Inflammatory macrophage (primary cell): ENCODE measurements at regions not wholly inside any gene's neighbourhood (a gene's known extent, or its start where the extent isn't known, plus 50 kb on each side); places are given as distances from the start of the nearest gene placed in this dataset.

Experiments
- DNase-seq, 2 donors: peaks; one replicate each; pipeline ENCODE4 v3.0.0-alpha.2; 2020 to 2022

DNA sequence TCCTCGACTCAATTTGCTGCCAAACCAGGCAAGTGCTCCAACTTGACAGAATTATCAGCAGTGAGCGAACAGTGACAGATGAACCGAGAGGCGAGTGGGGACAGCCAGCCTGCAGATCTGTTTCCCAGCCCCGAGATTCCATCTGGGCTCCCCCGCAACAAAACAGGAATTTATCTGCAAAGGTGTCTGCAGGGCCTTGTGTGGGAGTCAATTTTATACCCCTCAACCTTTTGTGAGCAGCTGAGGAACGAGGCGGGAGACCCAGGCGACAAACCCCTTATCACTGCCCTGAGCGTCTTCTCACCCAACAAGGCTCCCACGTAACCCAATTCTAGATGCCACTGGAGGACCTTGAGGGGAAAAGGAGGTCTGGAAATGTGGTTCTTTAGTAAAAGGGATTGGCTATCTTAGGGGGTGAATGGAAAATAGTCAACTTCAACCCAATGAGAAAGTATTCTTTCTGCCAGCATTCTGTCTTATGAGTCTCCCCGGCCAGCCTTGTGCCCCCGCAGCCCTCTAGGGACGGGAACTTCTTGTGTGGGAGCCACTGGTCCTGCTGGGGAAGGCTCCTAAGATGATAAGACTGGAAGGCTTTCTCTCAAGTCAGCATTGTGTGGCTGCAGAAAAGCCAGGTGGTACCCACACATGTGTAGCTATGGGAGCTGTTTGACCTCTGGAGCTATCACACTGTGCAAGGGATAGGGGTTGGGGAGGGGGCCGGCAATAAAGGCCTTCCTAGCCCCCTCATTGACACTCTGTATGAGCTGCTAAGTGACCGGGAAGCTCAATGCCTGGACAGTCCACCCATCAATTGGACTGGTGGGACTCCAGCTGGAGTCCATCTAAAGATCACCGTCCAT, 527.9 kb downstream of the SHQ1 start:
- no peak for DNase-seq

DNA sequence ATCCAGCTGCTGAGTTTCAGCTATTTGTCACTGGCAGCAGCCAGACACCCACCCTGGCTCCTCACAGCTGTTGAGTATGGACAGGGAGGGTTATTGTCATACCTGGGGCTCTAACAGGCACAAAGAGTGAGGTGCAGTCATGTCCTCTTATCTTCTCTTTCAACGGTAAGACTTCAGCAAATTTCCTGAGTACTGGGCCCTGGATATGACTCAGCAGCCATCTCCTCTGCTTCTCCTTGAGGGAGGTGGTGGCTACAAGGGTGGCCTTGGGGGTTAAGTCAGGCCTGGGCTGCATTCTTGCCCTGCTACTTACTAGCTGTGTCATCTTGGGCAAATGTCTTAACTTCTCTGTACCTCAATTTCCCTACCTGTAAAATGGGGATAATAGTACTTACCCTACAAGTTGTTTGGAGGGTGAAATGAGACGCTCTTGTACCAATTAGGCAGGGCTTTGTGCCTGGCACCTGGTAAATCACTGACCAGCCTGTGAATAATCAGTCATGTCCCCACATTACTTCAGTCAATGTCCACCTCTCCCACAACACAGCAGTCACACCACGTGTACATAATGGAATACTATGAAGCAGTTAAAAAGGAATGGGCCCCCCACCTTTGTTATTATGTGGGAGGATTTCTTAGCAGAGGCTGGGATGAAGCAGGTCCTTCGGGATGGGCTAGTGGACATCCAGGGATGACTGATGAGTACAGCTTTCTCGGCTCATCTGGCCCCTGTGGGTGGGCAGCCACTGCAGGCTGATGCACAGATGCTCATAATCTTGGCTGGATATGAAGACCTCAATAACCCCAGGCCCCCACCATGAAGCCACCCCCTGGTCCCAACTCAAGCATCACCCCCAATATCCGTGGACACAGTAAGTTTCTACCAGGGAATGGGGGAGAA, 528.8 kb downstream of the SHQ1 start:
- DNase-seq = no peak

DNA sequence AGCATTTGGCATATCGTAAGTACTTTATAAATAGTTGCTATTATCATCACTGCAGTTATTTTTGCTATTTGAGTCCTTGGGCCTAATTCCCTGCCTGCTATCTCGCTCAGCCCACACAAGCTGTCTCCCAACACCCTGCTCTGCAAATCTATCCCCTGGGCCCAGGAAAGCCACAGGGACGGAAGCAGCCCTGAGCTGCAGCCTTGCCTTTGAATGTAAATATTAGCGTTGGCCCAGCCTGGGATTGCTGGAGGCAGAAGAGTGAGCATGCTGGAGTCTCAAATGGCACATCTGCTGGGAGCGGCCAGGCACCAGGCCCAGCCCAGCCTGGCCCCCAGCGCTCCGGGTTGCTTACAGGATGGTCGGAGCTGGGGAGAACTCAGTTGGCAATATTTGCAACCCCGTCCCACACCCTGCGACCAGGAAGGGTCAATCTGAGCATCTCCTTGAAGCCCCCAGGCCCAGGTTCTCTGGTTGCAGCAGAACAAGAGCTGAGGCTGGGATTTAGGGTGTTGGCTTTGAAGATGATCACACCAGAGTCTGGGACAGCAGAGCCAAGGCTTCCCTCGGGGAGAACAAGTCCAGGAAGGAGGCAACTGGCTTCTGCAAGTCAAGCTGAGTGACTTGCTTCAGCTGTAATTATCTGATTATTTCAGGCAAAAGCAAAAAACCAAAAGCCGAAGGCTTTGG, 529.6 kb downstream of the SHQ1 start:
- no peak for DNase-seq

DNA sequence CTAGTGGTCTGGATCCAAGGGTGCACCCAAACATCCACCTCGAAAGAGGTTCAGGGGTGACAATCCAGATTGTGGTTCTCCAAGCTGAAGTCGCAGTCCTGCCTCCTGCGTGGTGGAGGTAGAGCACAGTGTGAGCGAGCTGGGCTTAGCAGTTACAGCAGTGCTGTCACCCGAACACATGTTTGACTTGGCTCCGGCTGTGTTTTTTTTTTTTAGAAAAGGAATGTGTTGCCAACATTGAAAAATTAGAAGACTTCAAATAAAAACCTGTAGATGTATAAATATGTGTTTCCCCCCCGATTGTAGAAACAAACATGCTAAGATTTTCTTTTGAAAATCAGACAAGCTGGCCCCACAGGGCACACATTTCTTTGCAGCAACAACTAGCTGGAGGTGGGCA, 530.8 kb downstream of the SHQ1 start:
- DNase-seq = no peak

DNA sequence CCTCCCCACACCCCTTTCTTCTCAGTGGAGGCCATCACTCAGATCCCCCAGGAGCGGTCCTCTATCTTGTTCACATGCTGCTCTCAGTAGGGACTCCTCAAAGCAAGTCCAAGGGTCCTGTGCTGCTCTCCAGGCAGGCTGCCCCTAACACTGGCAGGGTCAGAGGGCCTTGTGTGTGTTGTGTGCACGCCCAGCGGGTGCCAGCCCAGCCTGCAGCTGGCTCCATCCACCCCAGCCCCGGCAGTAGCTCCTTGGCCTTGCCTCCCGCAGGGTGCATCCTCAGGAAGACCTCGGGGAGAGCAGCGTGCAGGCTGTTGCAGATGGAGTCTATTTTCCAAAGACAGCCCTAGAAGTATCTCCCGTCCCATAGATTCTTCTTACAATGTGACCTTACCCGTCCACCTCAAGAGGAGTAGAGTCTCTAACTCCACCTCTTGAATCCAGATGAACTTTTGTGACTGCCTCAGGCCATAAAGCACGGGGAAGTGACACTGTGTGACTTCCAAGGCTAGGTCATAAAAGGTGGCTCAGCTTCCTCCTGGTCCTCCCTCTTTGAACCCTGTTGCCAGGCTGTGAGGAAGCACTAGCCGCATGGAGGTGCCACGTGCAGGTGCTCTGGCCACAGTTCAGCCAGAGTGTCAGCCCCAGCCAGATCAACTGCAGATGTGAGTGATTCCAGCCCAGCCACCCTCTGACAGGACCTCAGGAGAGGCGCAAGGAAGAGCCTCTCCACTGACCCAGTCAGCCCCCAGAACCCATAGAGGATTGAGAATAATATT, 531.6 kb downstream of the SHQ1 start:
- DNase-seq = no peak

DNA sequence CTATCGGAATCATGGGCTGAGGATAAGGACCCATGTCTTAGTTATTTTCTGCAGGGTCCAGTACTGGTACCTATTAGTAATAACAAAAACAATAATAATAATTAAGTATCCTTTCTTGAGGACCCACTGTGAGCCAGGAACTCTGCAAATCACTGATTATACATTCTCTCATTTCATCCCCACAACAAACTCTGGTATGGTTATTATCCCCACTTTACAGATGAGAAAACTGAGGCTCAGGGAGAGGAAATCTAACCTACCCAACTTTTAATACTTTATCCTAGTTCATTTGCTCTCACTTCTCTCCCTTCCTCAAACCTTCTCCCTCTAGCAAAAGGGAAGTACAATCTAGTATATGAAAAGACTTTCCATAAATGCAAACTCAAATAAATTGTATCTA, 528.4 kb upstream of the PROK2 start:
- DNase-seq = no peak

DNA sequence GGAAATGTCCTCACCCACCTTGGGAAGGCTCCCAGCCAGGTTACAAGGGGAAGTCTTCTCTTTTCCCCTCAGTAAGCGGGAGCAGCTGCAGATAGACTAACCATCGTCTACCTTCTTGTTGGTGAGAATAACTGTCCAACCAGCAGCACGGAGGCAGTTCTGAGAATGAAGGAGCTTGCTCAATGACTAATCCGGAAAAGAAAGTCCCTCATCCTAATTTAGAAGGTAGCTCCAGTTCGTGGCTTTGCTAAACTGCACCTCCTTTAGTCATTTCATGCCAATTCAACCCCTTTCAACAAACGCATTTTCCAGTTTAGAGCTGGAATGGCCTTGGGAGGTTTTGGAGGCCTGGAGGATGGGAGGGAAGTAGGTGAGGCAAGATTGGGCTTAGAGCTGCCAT, 527.4 kb upstream of the PROK2 start:
- DNase-seq = no peak

DNA sequence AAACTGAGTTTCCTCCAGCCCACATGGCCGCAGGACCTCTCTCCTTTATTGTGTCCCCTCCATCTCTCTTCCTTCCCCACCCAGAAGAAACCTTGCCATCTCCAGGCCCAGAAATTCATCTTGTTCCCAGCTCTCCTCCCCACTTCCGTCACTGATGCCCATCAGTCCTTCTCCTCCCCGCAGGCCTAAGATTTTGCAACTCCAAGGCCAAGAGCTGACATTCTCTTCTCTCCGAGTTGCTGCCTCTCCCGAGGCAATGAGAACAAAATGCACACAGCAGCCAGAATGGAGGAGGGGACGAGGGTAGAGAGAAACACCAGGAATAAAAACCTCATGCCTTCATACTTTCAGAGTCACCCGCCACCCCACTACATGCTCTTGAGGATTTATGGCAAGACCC, 526.5 kb upstream of the PROK2 start:
- no peak for DNase-seq

DNA sequence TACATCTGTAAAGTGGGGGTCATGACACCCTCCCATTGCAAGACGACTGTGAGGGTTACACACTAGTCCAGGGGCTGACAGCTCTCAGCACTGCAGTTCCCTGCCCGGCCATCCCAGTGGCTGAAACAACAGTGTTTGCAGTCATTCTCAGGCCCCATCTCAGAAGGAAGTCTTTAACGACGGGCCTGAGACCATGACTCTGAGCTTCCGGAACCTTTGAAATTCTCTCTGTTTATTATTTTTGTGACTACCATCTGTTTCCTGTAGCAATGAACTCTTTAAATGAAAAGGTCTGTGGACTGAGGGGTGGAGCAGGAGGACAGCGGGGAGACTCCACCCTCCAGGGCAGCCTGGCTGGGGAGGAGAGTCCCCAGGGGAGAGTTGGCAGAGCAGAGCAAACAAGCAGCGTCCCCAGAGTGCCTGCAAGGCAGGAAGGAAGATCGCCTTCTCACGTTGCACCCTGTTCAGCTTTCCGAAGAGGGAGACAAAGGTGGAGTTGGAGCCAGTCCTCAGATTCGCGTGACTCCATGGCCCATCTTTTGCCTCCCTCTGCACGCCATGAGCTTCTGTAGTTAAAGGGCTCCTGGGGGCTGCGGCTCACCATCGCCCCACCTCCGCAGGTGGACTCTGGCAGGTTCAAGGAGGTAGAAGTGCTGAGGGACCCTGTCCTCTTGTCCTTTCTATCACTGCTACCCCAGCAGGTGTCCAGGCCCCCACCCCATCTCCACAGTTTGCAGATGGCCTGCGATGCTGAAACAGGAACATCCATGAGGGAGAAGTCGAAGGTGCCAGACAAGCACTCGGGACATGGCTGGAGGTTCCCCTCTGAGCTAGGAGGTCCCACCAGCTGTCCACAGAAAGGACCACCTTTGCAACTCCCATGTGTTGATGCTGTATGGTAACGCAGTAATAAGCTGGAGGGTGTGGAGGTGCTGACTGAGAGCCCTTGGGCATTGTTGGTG, 525.8 kb upstream of the PROK2 start:
- DNase-seq = peak; percentile 40 to 58

DNA sequence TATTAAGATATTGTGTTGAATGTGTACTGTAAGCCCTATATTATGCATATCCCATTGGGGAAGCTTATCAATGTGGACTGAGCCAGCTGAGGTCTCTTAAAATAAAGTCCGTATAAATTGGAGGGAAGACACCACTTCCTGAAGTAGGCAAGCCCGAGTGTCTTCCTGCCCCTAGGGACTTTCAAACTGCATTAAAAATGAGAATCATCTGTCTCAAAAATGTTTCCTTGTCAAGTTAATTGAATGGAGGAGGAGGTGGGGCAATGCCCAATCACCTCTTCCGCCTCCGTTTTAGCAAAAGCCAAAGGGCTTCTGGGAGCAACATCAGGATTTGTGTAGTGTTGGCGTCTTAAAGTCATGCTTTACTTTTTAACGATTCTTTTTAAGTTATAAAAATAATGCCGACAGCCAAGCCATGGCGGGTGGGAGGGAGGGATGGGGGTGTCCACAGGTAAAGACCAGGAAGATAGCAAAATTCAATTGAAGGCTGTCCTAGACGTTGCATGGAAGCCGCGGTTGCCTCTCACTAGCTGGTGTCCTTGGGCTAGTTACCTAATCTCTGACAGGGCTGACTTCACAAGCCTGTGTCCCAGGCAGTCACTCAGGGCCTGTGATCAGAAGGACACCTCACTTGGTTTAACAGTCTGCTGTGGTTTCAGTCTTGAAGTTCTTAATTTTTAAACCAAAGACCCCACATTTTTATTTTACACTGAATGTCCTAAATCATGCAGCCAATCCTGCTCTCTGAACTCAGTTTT, 524.9 kb upstream of the PROK2 start:
- DNase-seq = peak in 1 of 2 donors; percentile 7

DNA sequence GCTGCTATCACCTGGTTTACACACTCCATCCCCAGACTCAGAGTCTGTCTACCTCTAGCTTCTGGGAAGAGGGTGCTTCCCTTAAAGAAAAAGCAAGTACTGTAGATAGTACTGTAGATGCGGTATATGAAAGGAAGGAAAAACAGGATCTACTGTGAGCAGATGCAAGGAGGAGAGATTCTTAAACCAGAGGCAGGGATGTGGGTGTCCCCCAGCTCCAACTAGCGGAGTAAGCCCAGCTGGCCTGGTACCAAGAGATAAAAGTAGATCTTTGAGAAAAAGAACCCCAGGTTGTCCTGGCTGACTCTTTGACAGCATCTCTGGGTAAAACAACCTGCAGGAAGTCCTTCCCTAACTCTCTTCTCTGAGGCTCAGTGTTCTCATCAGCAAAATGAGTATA, 523.7 kb upstream of the PROK2 start:
- DNase-seq = no peak

DNA sequence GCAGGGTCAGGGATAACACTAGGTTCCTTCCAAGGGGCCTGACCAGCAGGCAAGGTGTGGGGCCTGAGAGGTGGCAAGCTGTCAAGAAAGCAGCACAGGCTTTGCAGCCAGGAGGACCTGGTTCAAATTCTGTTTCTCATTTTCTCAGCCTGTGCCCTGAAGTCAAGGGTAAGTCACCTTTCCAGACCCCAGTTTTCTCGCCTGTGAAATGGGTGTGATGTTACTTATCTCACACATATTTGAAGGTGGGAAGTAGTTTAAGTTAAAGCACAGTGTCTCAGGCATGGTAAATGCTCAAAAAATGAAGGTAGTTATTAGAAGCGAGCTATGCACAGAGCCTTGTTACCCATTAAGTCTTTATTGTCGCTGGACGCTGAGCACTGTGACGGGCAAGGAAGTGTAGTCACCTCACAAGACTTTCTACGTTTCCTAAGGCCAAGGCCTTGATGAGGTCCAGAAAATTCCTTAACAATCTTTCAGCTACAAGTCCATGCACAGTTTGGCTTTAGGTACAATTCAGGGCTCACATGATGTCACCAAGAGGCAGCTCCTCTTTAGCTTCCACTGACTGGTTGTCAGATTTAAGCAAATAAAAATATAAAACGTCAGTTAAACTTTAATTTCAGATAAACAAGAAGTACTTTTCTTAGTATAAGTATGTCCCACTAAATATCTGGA, 522.6 kb upstream of the PROK2 start:
- no peak for DNase-seq

DNA sequence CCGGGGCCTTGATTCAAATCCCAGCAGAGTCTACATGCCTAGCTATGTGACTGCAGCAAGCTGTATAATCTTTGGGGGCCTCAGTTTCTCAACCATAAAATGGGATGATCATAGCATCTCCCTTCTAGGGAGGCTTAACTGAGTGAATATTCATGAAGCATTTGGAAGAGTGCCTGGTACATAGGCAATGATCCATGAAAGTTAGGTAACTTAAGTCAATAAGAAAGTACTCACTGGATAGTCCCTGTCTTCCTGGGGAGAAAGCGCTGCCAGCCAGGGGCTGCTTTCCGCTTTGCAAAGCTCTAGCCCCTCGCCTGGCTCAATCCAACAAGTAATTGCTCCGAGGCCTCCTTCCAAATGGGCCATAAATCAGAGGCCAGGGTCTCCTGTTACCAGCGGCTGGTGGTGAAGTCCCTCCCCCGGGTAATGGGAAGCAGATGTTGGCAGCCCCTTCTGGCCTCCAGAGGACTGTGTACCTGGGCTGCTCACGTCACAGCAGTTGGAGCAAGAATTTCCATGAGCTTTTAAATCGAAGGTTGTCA, 521.9 kb upstream of the PROK2 start:
- DNase-seq = no peak

DNA sequence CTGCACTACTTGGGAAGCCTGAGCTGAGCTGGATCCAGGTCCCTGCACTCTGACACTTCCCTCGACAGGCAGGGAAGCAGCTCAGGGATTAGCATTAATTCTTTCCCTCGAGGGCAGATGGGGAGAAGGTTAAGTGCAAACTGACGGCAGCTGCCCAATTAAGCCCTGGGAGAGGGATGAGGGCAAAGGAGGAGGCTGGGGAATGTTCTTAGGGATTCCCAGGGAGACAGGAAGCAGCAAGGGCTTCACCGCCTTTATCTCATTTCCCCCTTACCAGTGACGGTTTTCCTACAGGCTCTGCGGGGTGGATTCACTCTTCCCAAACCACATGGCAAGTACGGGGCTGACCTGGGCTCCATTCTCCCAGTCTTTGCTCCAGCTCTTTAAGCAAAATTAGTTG, 519.0 kb upstream of the PROK2 start:
- DNase-seq = no peak

DNA sequence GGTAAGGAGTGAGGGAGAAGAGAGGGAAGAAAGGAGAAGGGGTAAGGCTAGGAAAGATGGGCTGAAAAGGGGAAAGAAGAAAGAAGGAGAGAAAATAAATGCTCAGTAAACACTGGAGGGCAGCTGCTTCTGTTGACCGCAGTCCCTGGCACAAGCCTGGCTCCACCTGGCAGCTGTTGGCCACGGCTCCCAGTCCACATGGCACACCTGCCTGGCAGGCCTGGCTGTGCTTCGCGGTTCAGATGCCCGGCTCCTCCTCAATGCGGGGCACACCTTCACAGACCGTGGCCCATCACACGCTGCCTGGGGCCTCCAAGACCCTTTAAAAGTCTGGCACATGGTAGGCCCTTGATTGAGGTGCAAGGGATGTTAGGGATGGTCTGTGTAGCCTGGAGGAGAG, 516.8 kb upstream of the PROK2 start:
- DNase-seq = no peak

DNA sequence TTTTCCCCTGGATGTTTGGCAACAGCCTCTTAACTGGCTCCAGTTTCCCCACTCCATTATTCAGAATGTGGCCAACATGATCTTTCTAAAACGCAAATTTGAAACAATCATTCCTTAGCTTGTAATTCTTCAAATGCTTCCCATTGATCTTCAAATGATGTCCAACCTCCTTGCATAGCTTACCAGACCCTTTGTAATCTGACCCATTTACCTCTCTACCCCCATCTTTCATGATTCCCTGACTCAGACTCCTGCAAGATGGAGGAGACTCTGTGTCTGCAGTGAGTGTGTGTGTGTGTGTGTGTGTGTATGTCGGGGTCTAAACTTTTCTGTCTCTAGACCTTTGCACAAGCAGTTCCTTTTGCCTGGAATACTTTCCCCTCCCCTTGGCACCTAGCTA, 515.7 kb upstream of the PROK2 start:
- DNase-seq = no peak

DNA sequence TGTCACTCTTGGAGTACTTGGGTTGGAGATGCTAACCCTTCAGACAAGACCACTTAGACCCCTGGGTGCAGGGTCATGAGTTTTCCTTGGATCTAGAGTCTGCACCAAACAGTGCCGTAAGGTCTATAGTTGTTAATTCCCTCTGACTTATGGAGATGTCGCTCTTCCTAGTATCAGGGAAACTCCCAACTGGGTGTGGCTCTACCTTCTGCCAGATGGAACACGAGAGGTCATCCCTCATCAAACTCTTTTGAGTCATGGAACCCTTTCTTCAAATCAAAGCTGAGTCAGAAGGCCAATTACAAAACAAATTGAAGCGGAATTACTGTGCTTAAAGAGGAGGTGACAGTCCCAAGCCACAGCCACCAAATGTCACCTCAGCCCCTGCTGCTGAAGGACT, 514.9 kb upstream of the PROK2 start:
- DNase-seq = no peak

DNA sequence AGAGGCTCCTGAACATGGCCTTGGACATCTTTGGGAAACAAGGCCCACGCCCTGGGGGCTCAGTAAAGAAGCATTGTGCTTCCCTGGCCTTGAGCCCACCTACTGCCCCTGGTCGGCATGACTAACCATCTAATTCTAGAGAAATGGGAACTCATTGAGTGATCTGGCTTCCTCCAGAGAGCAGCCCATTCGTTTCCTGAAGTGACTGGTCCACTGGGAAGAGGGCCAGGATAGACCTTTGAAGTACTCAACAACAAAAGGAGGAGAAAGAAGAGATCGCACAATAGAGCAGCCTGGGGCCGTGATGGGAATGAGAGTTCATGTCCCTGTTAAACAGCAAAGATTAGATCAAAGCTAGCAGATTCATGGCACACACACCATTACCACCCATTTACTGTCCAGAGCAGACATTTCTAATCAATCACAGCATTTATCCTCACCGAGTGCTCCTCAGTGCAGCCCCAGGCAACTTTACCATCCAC, 514.4 kb upstream of the PROK2 start:
- peak in 1 of 2 donors; percentile 31 for DNase-seq
